Stimulated activated CD8-positive, alpha-beta memory T cell treated with anti-CD3 and anti-CD28 coated beads, Interleukin-15, amount 100 ng/mL, for 4 hours (primary cell): ENCODE measurements at regions not wholly inside any gene's neighbourhood (a gene's known extent, or its start where the extent isn't known, plus 50 kb on each side); places are given as distances from the start of the nearest gene placed in this dataset.
"Not testable (repeated sequence)": the region's sequence is repeated elsewhere in the genome, so short reads cannot be mapped to it uniquely, and the experiment has no call there.

ENCODE experiments used
- DNase-seq, 2 donors: peaks; one replicate each; pipeline ENCODE4 v3.0.0-alpha.2; 2020; ENCODE audit warnings: low read depth in 2 of 2

DNA sequence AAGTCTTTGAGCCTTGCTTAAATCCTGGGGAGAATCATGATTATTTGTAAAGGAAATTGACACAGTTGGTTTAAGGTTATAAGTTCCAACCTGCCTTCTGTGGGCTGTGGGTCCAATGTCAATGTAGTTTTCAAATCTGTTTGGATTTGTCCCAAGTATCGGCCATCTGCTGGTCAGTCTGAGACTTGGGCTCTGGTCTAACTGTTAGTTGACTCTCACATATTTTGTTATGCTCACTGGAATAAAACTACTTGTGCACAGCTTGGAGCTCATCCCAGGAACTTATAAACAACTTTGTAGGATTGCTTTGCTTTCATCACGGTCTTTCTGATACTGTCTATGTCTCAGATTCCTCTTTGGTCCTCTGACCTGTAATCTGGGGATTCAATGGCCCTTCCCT is 1026.2 kb upstream of the ZEB2 start:
- DNase-seq = no peak

DNA sequence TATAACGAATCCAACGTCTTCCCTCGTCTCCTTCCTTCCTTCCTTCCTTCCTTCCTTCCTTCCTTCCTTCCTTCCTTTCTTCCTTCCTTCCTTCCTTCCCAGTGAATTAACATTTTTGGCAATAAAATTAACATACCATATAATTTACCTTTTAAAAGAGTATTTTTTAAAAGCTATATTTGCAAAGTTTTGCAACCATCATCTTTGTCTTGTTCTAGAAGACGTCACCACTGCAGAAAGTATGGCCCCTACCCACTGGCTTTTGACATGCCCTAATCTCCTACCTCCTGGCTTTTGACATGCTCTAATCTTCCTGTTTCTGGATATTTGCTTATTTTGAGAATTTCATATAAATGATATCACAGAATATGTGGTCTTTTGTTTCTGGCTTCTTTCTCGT is 1023.9 kb upstream of the ZEB2 start:
- no peak for DNase-seq

DNA sequence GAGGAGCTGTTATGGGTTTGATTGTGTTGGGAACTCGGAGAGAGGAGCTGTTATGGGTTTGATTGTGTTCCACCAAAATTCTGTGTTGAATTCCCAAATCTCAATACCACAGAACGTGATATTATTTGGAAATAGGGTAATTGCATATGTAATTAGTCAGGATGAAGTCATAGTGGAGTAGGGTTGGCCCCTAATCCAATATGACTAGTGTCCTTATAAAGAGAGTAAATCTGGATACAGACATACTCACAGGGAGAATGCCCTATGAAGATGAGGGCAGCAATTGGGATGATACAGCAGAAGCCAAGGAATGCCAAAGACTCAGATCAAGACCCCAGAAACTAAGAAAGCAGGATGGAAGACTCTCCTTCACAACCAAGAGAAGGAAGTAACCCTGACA is 1023.2 kb upstream of the ZEB2 start:
- DNase-seq = no peak

DNA sequence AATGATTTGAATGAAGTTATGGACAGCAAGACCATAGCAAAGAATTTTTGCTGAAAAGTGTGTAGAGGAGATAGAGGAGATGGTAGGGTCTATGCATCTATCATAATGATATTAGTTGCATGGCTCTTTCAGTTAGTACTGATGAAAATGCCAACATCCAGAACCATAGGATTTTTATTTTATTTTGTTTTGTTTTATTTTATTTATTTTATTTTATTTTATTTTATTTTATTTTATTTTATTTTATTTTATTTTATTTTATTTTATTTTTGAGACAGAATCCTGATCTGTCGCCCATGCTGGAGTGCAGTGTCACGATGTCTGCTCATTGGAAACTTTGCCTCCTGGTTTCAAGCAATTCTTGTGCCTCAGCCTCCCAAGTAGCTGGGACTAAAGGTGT is 1021.1 kb upstream of the ZEB2 start:
- no peak for DNase-seq

DNA sequence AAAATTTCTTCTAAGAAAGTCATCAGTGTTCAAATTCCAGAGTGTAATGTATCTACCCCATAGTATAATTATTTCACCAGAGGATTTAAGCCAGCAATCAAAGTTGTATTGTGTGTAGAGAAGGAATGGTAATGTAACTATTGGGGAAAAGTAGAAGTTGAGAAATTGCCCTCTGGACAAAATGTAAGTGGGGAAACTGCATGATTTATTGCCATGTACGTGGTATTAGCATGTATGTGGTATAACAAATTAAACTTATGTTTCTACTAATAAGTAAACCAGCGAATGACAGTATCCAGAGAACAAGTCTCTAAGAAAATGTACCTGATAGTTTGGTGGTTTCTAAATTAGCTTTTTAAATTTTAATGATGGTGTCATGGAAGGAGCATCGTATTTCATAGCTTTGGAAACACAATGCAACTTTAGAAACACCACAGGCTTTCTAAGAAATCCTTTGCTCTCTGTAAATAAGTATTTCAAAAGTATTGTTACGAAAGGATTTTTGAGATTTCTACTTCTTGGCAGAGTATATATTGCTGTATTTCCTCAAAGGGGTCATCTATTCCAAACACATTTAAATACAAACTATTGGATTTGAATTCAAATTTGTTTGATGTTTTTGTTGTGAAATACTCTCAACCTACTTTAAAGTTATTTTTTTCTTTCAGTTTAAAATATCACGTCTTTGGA is 1018.9 kb upstream of the ZEB2 start:
- DNase-seq = no peak

DNA sequence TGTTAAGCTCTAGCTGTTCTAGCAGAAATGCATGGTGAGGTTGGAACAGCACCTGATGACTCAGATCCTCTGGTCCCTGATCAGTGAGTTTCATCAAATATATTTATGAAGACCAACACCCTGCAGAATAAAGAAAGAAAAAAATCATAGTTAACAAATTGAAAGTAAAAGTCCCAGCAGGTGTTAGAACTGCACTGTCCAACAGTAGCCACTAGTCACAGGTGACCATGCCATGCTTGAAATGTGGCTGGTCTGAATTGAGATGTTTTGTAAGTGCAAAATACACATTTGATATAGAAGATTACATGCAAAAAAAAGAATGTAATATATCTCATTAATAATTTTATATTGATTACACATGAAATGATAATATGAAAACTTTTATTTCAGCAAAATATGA is 1010.7 kb upstream of the ZEB2 start:
- DNase-seq = no peak

DNA sequence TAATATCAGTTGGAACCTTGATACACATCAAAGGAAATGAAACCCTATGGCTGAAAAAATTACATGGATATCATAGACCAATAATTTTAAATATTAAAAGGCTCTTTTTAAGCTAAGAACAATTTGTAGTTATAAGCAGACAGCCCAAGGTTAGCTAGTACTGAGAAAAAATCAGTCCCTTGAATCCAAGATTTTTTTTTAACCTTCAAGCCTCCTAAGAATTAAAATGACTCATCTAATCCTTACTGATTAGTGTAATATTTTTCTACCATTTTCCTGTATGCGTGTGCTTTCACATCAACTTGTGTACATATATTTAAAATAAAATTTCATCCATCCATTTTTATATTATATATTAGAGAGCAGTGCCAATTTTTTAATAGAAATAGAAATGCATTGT is 1004.9 kb upstream of the ZEB2 start:
- DNase-seq = no peak

DNA sequence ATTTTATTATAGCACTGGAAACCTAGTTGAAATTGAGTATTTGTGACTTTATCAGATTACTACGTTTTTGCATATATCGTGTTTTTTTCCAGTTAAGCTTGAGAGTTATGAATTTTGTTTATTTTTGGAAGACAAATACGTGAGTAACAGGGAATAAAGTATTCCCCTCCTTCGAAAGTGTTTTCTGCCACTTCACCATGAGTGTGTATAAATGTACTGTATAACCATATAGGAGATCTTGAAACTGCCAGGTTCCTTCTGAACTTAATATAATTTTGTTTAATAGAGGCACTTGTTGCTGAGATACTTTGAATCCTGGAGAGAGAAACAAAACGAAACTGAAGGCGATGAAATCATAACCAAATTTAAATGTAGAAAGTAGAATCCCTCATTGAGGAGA is 1004.4 kb upstream of the ZEB2 start:
- DNase-seq = no peak

DNA sequence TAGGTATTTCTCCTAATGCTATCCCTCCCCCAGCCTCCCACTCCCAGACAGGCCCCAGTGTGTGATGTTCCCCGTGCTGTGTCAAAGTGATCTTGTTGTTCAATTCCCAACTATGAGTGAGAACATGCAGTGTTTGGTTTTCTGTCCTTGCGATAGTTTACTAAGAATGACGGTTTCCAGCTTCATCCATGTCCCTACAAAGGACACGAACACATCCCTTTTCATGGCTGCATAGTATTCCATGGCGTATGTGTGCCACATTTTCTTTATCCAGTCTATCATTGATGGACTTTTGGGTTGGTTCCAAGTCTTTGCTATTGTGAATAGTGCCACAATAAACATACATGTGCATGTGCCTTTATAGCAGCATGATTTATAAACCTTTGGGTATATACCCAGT is 999.3 kb upstream of the ZEB2 start:
- DNase-seq = not testable (repeated sequence)

DNA sequence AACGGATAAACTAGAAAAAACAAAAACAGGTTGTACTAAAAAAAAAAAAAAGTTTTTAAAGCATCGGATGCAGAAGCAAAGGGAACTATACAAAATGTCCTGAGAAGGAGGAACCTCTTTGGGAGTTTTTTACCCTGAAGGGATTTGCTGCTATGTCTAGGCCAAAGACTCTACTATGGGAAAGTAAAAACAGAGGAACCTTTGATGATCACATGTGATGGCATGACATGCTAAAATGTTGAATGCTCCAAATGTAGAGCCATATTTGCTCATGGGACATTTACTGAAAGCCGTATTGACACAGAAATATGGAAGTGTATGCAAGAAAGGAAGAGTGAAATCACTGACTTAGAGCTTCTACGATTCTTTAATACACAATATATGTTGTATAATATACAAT is 992.0 kb upstream of the ZEB2 start:
- DNase-seq = no peak

DNA sequence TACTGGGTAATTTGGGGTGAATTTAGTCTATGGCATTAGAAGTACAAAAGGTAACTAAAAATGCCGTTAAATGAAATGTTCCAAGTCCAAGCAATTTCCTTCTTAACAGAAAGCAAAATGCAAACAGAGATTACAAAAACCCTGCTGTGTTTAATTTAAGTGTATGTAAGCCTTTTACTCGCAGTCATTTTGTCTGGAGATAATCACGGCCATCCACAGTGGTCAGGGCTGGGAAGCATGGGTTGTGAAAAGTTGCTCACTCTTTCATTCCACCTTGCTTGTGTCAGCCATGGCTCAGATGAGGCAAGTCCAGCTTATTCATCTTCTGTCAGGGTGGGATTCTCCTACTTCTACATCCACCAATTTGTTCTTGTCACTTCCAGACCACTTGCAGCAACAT is 983.6 kb upstream of the ZEB2 start:
- no peak for DNase-seq

DNA sequence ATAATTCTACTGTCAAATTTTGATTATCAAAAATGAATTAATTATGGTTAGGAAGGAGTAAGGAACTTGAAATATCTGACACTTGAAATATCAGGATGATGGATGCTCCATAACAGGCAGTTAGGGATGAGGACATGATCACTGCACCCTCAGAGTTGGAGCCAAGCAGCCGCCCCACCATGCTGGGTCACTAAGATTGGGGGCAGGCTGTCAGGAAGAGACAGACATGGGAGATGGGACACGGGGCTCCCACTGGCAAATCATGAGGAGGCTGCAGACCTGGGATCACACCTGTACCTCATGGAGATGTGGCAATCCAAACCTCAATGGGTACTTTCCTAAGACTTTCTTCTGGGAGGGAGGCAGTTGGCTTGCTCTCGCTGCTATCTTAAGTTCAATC is 982.0 kb upstream of the ZEB2 start:
- no peak for DNase-seq

DNA sequence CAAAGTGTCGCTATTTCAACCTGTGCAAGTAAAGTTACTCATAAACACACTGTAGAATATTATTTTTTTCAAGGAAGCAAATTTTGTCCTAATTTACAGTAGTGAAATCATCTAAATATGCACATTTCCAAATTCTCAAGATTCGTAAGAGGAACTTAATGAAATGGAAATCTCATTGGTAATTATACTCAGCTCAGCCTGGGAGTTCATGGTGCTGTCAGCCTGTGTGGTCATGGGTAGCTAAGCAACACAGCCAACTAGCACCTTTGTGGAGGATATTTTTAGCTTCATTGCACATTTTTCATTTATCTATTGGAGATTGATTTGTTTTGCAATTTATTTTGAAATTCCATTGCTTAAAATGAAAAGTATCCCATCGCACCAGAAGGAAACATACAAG is 975.7 kb upstream of the ZEB2 start:
- DNase-seq = no peak

DNA sequence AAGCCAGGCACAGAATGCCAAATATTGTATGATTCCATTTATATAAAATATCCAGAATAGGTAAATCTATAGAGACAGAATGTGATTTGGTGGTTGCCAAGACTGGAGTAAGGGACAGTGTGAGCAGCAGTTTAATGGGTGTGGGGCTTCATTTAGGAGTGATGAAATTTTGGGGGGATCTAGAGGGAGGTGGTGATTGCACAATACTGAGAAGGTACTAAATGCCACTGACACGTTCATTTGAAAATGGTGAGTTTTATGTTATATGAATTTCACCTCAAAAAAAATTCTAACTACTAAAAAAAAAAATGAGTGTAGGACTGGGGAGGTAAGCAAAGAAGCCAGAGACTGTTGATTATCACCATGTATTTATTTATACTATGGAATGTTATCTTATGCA is 974.5 kb upstream of the ZEB2 start:
- no peak for DNase-seq

DNA sequence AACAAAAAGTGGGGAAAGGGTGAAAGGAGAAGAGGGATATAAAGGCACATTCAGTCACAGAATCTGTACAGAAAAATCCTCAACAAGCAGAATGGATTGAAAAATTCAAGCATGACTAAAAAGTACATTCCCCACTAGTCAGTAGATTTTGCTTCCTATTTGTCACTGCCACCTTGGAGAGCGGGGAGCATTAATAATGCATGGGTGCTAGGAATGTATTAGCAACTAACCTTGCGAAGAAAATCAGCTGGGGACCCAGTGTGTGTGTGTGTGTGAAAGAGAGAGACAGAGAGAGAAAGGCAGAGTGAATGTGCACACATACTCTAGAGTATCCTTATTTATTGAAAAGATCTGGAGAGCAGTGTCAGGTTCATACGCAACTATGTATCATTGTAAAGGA is 968.7 kb upstream of the ZEB2 start:
- no peak for DNase-seq

DNA sequence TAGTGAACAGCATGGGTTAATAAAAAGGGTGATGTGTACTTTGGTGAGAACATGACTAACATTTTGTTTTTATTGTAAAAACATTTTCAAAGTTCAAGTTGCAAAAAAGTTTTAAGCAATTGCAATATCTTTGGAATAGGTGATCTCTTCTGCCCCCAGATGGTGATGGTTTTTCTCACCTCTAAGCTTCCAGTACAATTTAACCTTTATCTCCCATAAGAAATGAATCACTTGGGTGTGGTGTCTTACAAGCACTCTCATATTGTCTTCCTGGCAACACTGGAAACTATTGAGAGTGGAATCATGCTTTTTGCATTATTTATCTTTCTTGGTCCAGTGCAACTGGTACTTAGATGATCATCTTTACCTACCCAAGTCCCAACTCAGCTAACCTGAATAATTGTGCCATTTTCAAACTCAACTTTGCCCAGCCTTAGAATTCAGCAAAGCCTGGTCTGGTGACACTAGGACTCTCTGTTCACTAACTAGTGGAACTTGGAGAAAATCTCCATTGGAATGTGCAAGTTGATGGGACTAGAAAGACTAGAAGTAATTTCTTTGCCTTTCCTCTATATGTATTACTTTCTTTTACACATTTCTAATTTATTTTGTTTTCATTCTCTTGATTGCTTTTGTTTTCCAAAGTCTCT is 964.7 kb upstream of the ZEB2 start:
- no peak for DNase-seq

DNA sequence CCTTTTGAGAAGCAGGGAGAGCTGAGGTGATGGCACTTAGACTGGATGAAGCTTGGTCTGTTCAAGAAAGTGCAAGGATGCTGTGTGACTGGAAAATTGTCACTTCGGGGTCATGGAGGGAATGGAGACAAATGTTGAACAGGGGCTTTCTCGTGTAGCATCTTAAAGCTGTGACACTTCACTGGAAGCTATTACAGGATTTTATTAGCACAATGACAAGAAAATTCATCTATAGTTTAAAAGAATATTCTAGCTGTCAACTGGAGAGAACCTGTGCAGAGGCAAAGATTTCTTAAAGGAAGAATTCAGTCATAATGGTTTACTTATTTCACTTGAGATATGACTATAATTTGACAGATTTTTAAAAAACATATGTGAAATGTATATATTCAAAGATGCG is 963.9 kb upstream of the ZEB2 start:
- no peak for DNase-seq

DNA sequence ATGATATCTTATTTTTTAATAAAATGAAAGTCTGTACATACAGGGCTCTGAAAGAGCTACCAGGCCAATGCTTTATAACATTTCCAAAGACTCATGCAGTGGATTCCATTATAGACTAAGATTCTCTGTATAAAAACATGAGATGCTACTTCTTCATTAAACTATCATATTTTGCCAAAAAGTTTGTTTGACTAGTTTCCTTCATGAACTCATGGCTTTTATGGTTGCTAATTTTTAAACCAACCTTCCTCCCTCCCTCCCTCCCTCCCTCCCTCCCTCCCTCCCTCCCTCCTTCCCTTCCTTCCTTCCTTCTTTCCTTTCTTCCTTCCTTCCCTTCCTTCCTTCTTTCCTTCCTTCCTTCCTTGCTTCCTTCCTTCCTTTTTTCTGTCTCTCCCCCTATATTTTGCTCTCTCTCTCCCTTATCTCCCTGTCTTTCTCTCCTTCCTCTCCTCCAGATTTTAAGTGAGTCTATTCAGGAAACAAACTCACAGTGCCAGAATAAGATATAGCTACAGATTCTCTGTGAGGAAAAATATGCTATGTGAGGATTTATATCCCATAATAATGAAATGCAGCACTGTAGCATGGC is 961.5 kb upstream of the ZEB2 start:
- no peak for DNase-seq

DNA sequence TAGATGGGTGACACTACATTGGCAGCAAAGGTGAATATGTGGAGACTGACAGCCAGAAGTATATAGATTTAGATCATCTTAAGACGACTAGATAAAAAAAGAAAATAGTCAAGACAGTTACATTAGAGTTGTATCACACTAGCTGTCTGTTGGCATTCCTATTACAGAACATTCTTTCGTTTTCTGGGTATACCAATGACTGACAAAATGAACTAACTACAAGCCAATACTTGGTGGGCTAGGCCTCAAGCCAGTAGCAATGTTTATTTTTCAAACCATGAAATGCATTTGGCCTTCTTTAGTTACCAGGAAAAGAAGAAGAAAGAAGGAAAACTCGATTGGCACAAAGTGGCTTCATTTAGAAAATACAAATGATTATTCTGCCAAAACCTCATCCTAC is 944.9 kb upstream of the ZEB2 start:
- no peak for DNase-seq

DNA sequence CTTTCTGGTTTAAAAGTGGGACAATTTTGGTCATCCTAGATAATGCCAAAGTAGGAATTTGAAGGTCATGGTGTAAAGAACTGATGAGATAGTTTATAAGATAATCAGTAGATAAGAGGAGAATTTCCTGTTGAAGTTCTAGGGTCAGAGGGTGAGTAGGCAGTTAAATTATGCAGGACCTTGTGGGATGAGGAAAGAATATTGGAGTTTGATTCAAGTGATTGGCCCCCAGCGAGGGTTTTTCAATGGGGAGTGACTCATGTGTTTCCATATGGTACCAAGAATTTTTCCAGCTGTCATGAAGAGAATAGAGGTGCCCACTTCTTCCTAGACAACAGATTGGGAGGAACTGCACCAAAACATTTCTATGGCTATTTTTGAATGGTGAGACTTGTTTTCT is 940.2 kb upstream of the ZEB2 start:
- DNase-seq = no peak

DNA sequence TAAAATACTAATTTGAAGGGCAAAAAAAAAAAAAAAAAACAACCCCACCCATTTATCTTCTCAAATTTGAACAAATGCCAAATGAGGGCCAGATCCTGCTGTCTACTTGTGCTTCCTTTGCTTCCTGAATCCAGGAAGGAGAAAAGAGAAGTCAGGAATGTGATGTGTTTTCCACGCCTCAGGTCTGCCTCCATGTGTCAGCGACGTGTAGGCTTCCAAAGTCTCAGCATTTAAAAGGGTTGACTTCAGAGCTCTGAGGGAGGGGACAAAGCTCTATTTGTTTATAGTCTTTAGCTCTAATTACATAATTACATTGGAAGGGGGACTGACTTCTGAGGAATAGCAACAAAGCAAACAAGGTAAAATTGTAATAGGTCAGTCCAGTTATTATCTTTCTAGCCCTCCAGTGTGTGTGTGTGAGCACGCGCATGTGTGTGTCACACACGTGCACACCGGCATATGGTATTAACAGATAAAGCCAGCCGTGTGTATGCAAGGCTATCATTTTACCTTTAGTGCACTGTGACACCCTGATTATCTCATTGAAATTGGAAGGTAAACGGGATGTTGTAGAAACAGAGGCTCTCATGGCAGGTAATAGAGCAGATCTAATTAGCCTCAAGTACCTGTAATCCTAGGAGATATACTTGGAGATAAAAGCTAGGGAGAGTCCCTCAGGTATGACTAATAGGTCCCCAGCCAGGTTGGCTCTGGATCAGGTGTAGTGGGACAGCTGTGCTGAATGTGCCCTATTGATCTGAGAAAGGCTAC is 911.4 kb upstream of the ZEB2 start:
- no peak for DNase-seq

DNA sequence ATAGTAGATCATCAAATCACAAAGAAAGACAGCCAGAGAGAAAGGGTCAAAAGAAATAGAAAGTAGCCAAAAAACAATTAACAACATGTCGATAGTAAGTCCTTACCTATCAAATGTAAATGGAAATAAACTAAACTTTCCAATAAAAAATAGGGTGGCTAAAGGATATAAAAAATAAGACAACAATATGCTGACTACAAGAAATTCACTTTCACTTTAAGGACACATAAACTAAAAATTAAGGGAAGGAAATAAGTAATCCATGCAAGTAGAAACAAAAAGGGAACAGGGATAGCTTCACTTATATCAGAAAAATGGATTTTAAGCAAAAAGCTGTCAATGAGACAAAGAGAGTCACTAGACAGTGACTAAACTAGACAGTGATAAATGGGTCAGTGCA is 903.9 kb upstream of the ZEB2 start:
- no peak for DNase-seq

DNA sequence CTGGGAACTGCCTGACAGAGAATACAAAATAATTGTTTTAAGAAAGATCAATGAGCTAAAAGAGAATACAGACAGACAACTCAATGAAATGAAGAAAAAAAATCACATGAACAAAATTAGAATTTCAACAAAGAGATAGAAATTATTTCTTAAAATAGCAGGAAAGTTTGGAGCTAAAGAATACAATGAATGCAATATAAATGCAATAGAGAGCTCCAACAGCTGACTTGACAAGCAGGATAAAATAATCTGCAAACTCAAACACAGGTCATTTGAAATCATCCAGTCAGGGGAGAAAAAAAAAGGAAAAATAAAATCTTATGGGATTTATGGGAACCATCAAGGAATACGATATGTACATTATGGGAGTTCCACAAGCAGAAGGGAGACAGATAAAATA is 902.7 kb upstream of the ZEB2 start:
- DNase-seq = no peak
